Dermis blood vessel endothelial cell (primary cell): ENCODE measurements at regions not wholly inside any gene's neighbourhood (a gene's known extent, or its start where the extent isn't known, plus 50 kb on each side); places are given as distances from the start of the nearest gene placed in this dataset.

Experiments
- DNase-seq: peaks from one replicate; pipeline ENCODE4 v3.0.0; 2010

- DNase-seq, result no peak
Observed at GRCh38 chr4:110675426-110675825, 52.5 kb upstream of the PITX2 start.

GRCh38 chr4:110676241-110676640 is 53.4 kb upstream of the PITX2 start:
- DNase-seq, result no peak

- no peak for DNase-seq
Observed at GRCh38 chr4:110678517-110679227, 55.8 kb upstream of the PITX2 start.

- no peak for DNase-seq
Observed at GRCh38 chr4:110680265-110680664, 57.4 kb upstream of the PITX2 start.

GRCh38 chr4:110681381-110681780 is 58.5 kb upstream of the PITX2 start:
- DNase-seq, result no peak

GRCh38 chr4:110682311-110682710 is 59.4 kb upstream of the PITX2 start:
- no peak for DNase-seq

- DNase-seq, result no peak
Observed at GRCh38 chr4:110683601-110684000, 60.7 kb upstream of the PITX2 start.

- DNase-seq, result no peak
Observed at GRCh38 chr4:110702326-110702725, 79.4 kb upstream of the PITX2 start.

GRCh38 chr4:110704748-110705439 is 82.0 kb upstream of the PITX2 start:
- DNase-seq, result no peak

- no peak for DNase-seq
Observed at GRCh38 chr4:110705440-110705782, 82.5 kb upstream of the PITX2 start.

GRCh38 chr4:110710070-110710469 is 87.2 kb upstream of the PITX2 start:
- DNase-seq, result no peak

- DNase-seq, result no peak
Observed at GRCh38 chr4:110712486-110712885, 89.6 kb upstream of the PITX2 start.

GRCh38 chr4:110730318-110730717 is 107.4 kb upstream of the PITX2 start:
- no peak for DNase-seq

- no peak for DNase-seq
Observed at GRCh38 chr4:110733901-110734300, 111.0 kb upstream of the PITX2 start.

GRCh38 chr4:110735686-110736085 is 112.8 kb upstream of the PITX2 start:
- DNase-seq, result no peak

- no peak for DNase-seq
Observed at GRCh38 chr4:110737931-110738330, 115.1 kb upstream of the PITX2 start.

- DNase-seq, result no peak
Observed at GRCh38 chr4:110742143-110742542, 119.3 kb upstream of the PITX2 start.

- DNase-seq, result no peak
Observed at GRCh38 chr4:110748071-110748470, 125.2 kb upstream of the PITX2 start.

- DNase-seq, result no peak
Observed at GRCh38 chr4:110751183-110751582, 128.3 kb upstream of the PITX2 start.

- DNase-seq, result no peak
Observed at GRCh38 chr4:110751986-110752385, 129.1 kb upstream of the PITX2 start.

- no peak for DNase-seq
Observed at GRCh38 chr4:110753466-110753865, 130.6 kb upstream of the PITX2 start.

GRCh38 chr4:110754716-110755115 is 131.8 kb upstream of the PITX2 start:
- DNase-seq, result no peak

- DNase-seq, result no peak
Observed at GRCh38 chr4:110769578-110769977, 146.7 kb upstream of the PITX2 start.

GRCh38 chr4:110770353-110770752 is 147.5 kb upstream of the PITX2 start:
- no peak for DNase-seq

- no peak for DNase-seq
Observed at GRCh38 chr4:110778521-110778920, 155.6 kb upstream of the PITX2 start.
